CD14-positive monocyte (primary cell): ENCODE measurements at regions not wholly inside any gene's neighbourhood (a gene's known extent, or its start where the extent isn't known, plus 50 kb on each side); places are given as distances from the start of the nearest gene placed in this dataset.

Experiments used
- DNase-seq, 3 donors: peaks; one replicate each; pipeline ENCODE4 v3.0.0-alpha.2; 2011 to 2022
- H2AFZ ChIP-seq: 2 replicates; pipeline ENCODE4 v1.6.0; 2012; ENCODE audit warnings: mild to moderate bottlenecking, low read depth, low read length, inconsistent platforms; ENCODE audit not compliant: insufficient read depth, poor library complexity, severe bottlenecking
- H3K27ac ChIP-seq, 2 donors: 1 replicate in 1 of 2; 2 replicates in 1 of 2; pipeline ENCODE4 v1.5.1; 2012 to 2013; ENCODE audit warnings: low read length in 2 of 2, control low read depth in 1 of 2, inconsistent platforms in 1 of 2, low read depth in 1 of 2, mild to moderate bottlenecking in 1 of 2
- H3K27me3 ChIP-seq, 2 donors: one replicate each; pipeline versions ENCODE4 v1.6.0 to v1.6.1; 2011 to 2013; ENCODE audit warnings: low read length in 2 of 2; ENCODE audit not compliant: control insufficient read depth in 2 of 2, insufficient read depth in 2 of 2
- H3K36me3 ChIP-seq, 2 donors: replicated peaks in 1 of 2; 1 replicate in 1 of 2; 2 replicates in 1 of 2; pipeline versions ENCODE4 v1.5.1 to v1.6.1; 2012 to 2013; ENCODE audit warnings: low read length in 2 of 2, control low read depth in 1 of 2, inconsistent platforms in 1 of 2, mild to moderate bottlenecking in 1 of 2; ENCODE audit not compliant: insufficient read depth in 2 of 2, control insufficient read depth in 1 of 2
- H3K4me1 ChIP-seq, 2 donors: 1 replicate in 1 of 2; 2 replicates in 1 of 2; pipeline versions ENCODE4 v1.5.1 to v1.6.1; 2012 to 2013; ENCODE audit warnings: low read length in 2 of 2, control low read depth in 1 of 2, inconsistent platforms in 1 of 2, mild to moderate bottlenecking in 1 of 2, moderate library complexity in 1 of 2; ENCODE audit not compliant: insufficient read depth in 2 of 2, control insufficient read depth in 1 of 2
- H3K4me2 ChIP-seq: replicated peaks from 2 replicates; pipeline ENCODE3; 2012; ENCODE audit warnings: low read length, moderate library complexity, mild to moderate bottlenecking; ENCODE audit not compliant: poor library complexity, severe bottlenecking; ENCODE audit errors: extremely low read depth
- H3K4me3 ChIP-seq, 3 experiments: fragments of 200-600 bp in 1 of 3; sonication (generic) in 1 of 3; replicated peaks in 1 of 3; 1 replicate in 2 of 3; 2 replicates in 1 of 3; pipeline ENCODE4 v1.5.1; 2011 to 2013; ENCODE audit warnings: low read length in 3 of 3, mild to moderate bottlenecking in 3 of 3, control low read depth in 2 of 3, low read depth in 2 of 3, inconsistent platforms in 1 of 3, moderate library complexity in 1 of 3
- H3K79me2 ChIP-seq: 2 replicates; pipeline ENCODE4 v1.6.0; 2012; ENCODE audit warnings: mild to moderate bottlenecking, control low read depth, inconsistent platforms, low read length, moderate library complexity; ENCODE audit not compliant: insufficient read depth
- H3K9ac ChIP-seq: 2 replicates; pipeline ENCODE4 v1.6.0; 2017; ENCODE audit warnings: low read length, mild to moderate bottlenecking; ENCODE audit not compliant: insufficient read depth, poor library complexity, severe bottlenecking
- H3K9me3 ChIP-seq, 2 donors: replicated peaks in 1 of 2; 1 replicate in 1 of 2; 2 replicates in 1 of 2; pipeline versions ENCODE4 v1.5.1 to v1.6.1; 2012 to 2013; ENCODE audit warnings: low read length in 2 of 2, control low read depth in 1 of 2; ENCODE audit not compliant: control insufficient read depth in 1 of 2, insufficient read depth in 1 of 2
- H4K20me1 ChIP-seq: 2 replicates; pipeline ENCODE4 v1.6.0; 2012; ENCODE audit warnings: mild to moderate bottlenecking, low read length, control low read depth, moderate library complexity; ENCODE audit not compliant: insufficient read depth
- H3K27ac Mint-ChIP-seq, 7 donors: one replicate each; pipeline ENCODE4 v1.8.0; 2020; ENCODE audit warnings: mild to moderate bottlenecking in 7 of 7, mixed read lengths in 7 of 7, moderate library complexity in 6 of 7, inconsistent platforms in 2 of 7
- H3K27me3 Mint-ChIP-seq, 3 donors: one replicate each; pipeline ENCODE4 v1.8.0; 2021 to 2022; ENCODE audit warnings: low read depth in 3 of 3, mild to moderate bottlenecking in 3 of 3, mixed read lengths in 3 of 3, moderate library complexity in 3 of 3, inconsistent platforms in 1 of 3
- H3K36me3 Mint-ChIP-seq, 2 donors: one replicate each; pipeline ENCODE4 v1.8.0; 2020; ENCODE audit warnings: mixed read lengths in 2 of 2, inconsistent platforms in 1 of 2, mild to moderate bottlenecking in 1 of 2
- H3K4me1 Mint-ChIP-seq: one replicate; pipeline ENCODE4 v1.8.0; 2020; ENCODE audit warnings: mild to moderate bottlenecking, mixed read lengths
- H3K4me3 Mint-ChIP-seq, 2 donors: one replicate each; pipeline ENCODE4 v1.8.0; 2020; ENCODE audit warnings: mild to moderate bottlenecking in 2 of 2, mixed read lengths in 2 of 2, moderate library complexity in 1 of 2
- H3K9me3 Mint-ChIP-seq, 7 donors: one replicate each; pipeline ENCODE4 v1.8.0; 2020 to 2022; ENCODE audit warnings: mixed read lengths in 7 of 7, mild to moderate bottlenecking in 6 of 7, moderate library complexity in 6 of 7, inconsistent platforms in 2 of 7
- CTCF ChIP-seq: fragments of 200-600 bp; IDR thresholded peaks from one replicate; pipeline ENCODE4 v1.8.0; 2022; ENCODE audit warnings: antibody characterized with exemption, mild to moderate bottlenecking
- WGBS: methylation state at CpG from one replicate; pipeline ENCODE4 v1.1.5; 2013; ENCODE audit warnings: missing lambda C conversion rate; ENCODE audit not compliant: insufficient coverage; 5-methylcytosine and 5-hydroxymethylcytosine counted together
- intact Hi-C, 2 donors: fragments of 100-400 bp; cut with micrococcal nuclease; formaldehyde crosslinking; loops; one replicate each; pipeline versions ENCODE4 v1.15.0 to v1.15.1; 2023

- no peak overlapping the region for H3K9ac ChIP-seq
- no peaks in the 10 kb centered on the region for H3K4me1 Mint-ChIP-seq
- no peaks in the 10 kb centered on the region for H3K4me1 ChIP-seq
- WGBS = no CpG with 5 or more reads among the region's 3 CpGs
- no peak for DNase-seq
- no peak overlapping the region for H2AFZ ChIP-seq
- no peak overlapping the region for H3K4me3 Mint-ChIP-seq
- no peaks in the 10 kb centered on the region for H3K79me2 ChIP-seq
- H3K27me3 Mint-ChIP-seq = peaks cover 7 to 18% (median 7%) of the 10 kb centered on the region in 3 donors
- no peak overlapping the region for H3K27ac ChIP-seq
- no peaks in the 10 kb centered on the region for H3K9me3 ChIP-seq
- no peaks in the 10 kb centered on the region for H4K20me1 ChIP-seq
- intact Hi-C loops = no loop called here
- H3K27ac Mint-ChIP-seq = no peak overlapping the region
- H3K4me3 ChIP-seq = no peak overlapping the region
- H3K4me2 ChIP-seq = no peak overlapping the region
- no peaks in the 10 kb centered on the region for H3K9me3 Mint-ChIP-seq
- TF ChIP-seq CTCF = no peak
- H3K36me3 ChIP-seq = no peaks in the 10 kb centered on the region
- no peaks in the 10 kb centered on the region for H3K36me3 Mint-ChIP-seq
- peaks cover 4 to 6% of the 10 kb centered on the region in 2 donors for H3K27me3 ChIP-seq
These were observed 157.6 kb downstream of the BLID start for GRCh38 chr11:121958323-121958970.

- Mint-ChIP-seq H3K9me3 (no peaks in the 10 kb centered on the region), H3K27ac (no peak overlapping the region), H3K4me3 (no peak overlapping the region), H3K4me1 (no peaks in the 10 kb centered on the region), H3K36me3 (no peaks in the 10 kb centered on the region), H3K27me3 (peaks cover 5 to 13% (median 9%) of the 10 kb centered on the region in 3 donors)
- no peaks in the 10 kb centered on the region for H4K20me1 ChIP-seq
- TF ChIP-seq CTCF = no peak
- WGBS = 100% methylated on average over 1 of the region's 2 CpGs
- intact Hi-C loops = no loop called here
- peaks cover 4 to 6% of the 10 kb centered on the region in 2 donors for H3K27me3 ChIP-seq
- H3K4me3 ChIP-seq = no peak overlapping the region
- H3K9me3 ChIP-seq = no peaks in the 10 kb centered on the region
- no peak overlapping the region for H2AFZ ChIP-seq
- DNase-seq = no peak
- H3K79me2 ChIP-seq = no peaks in the 10 kb centered on the region
- H3K27ac ChIP-seq = no peak overlapping the region
- H3K36me3 ChIP-seq = no peaks in the 10 kb centered on the region
- no peaks in the 10 kb centered on the region for H3K4me1 ChIP-seq
- H3K4me2 ChIP-seq = no peak overlapping the region
- no peak overlapping the region for H3K9ac ChIP-seq
These were observed 162.9 kb downstream of the BLID start for GRCh38 chr11:121953122-121953521.
